HG02973 (cell line): ENCODE measurements at regions not wholly inside any gene's neighbourhood (a gene's known extent, or its start where the extent isn't known, plus 50 kb on each side); places are given as distances from the start of the nearest gene placed in this dataset.
"Not testable (repeated sequence)": the region's sequence is repeated elsewhere in the genome, so short reads cannot be mapped to it uniquely, and the experiment has no call there.

Experiments used
- ATAC-seq: cut with Tn5 transposase; IDR thresholded peaks from one replicate; pipeline ENCODE4 v1.9.1; 2021; ENCODE audit warnings: moderate library complexity; ENCODE audit not compliant: unreplicated experiment

DNA sequence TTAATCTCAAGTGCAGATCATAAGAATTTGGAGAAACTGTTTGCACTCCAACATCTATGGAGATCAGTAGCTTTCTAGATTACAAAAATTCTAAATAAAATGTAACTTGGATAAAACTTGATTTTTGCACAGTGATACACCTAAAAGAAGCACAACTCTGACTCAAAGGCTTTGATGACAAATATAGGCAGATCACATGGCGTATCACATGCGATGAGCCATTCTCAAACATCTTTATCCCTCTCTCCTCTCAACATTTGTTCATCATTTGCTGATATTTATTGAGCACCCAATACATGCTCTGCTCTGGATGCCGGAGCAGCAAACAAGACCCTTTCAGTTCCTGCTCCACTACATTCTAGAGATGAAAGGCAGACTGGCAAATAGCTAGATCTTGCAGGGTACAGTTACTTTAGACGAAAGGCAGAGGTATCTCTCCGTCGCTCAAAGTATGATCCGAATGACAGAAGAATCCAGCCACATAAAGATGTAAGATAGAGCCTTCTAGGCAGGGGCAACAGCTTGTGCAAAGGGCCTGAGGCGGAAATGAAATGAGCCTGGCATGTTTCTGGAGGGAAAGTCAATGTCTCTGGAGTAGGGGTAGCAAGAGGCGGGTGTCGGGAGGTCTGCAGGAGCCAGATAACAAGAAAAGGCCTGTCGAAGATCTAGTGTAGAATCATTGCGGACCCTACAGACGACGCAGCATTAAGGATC, 145.8 kb upstream of the ERRFI1 start:
- ATAC-seq: no peak

DNA sequence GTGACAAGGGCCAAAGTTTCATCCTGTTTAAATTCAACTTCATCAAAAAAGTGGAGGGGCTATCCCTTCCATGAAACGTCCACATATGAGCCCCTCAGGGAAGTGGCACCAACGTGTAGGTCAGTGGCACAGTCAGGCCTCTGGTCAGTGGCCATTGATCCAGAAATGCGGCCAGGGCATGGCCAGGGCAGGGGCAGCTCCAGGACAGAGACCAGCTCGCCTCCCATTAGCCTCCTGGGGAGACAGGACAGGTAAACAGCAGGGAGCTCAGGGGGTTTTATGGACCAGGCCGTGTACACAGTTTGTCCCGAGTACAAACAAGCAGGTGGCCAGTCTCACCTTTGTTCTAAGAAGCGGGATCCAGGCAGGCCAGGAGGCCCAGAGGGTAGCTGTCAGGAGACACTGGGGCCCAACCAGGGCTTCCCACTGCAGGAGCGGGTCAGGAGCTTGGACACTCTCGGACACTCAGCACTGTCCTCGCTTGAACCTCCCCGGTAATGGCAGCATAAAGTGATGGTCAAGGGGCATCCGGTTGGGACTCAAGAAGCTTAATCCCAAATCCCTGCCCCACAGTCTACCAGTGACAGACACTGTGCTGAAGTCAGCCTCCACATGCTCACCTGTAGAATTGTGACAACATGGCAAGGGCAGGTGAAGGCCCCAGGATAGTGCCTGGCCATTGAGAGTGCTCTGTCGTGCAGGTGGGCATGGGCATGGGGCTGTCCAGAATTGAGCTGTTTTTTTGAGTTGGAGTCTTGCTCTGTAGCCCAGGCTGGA, 144.1 kb upstream of the ERRFI1 start:
- no peak for ATAC-seq

DNA sequence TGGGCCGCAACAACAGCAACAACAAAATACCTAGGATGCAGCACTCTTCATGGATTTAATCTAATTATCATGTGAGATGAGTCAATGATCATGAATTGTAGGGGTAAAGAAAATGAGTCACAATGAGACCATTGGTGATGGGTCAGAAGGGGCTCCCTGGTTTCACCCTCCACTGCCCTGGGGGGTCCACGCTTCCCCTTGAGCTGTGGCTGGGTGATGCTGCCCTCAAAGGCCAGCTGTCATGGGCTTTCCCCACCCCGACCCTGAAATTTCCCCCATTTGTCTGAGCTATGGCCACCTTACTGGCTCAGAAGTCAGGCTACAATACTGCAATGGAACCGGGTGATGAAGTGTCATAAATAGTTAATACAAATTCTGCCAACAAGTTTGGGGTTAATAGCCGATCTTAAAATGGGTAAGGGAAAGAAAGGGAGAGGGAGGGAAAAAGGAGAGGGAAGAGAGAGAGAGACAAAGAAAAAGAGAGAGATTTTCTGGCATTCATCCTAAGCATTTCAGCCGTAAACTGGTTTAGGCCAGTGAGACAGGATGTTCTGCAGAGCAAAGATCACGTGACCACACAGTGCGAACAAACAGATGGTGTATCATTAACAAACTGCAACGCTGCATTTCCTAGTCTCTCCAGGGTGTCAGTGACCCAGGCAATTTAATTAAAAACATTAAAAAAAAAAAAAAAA, 143.4 kb upstream of the ERRFI1 start:
- no peak for ATAC-seq

DNA sequence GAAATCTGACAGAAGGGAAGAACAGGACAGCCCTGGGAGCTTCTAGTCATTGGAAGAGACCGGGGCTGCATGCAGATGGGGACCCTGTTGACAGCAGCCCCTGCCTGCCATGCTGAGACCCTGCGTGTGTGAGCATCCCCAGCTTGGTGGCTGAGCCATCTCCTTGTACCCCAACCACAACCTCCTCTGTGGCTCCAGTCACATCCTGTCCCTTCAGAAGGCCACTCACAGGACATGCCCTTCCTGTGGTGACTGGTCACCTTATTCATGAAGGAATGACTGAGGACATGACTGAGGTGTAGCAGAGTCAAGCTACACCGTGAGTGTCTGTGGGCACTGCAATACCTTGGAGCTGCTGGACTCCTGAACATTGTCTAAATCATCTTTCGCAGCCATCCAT, 141.8 kb upstream of the ERRFI1 start:
- no peak for ATAC-seq

DNA sequence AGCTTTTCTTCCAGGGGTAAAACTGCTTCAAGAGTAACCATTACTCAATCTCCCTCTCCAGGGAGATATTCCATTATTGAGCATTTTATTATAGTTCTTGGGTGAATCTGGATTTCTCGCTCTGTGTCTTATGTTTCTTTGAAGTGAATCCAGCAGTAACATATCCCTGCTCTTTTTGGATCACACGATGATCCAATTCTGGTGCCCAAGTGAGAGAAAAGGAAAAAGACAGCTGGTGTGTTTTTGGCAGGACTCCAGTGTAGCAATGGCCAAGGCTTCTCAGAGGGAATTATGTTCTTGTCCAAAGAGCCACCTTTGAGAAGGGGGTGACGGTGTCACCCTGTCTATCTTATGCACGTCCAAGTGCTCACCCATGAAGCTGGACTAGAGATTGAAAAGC, 140.3 kb upstream of the ERRFI1 start:
- no peak for ATAC-seq

DNA sequence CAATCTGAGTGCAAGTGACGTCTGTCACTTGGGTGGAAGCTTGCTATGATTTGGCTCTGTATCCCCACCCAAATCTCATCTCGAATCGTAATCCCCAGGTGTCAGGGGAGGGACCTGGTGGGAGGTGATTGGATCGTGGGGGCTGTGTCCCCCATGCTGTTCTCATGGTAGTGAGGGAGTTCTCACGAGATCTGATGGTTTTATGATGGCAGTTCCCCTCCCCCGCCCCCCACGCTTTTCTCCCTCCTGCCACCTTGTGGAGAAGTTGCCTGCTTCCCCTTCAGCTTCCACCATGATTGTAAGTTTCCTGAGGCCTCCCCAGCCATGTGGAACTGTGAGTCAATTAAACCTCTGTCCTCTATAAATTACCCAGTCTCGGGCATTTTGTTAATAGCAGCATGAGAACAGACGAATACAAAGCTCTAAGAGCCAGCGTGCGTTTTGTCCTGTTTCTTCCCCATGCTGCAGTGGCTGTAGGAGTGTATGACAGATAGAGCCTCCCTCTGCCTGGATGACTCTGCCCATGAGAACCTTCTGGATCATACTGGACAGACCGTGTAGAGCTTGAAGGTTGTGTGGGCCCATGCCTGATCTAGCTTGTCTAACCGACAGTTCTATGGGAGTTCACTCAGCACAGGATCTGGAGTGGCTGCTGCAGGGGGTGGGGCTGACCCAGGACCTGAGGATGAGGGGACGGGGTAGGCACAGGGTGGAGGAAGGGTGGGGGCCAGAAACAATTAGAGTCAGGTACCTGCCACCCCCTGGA, 139.7 kb upstream of the ERRFI1 start:
- no peak for ATAC-seq

DNA sequence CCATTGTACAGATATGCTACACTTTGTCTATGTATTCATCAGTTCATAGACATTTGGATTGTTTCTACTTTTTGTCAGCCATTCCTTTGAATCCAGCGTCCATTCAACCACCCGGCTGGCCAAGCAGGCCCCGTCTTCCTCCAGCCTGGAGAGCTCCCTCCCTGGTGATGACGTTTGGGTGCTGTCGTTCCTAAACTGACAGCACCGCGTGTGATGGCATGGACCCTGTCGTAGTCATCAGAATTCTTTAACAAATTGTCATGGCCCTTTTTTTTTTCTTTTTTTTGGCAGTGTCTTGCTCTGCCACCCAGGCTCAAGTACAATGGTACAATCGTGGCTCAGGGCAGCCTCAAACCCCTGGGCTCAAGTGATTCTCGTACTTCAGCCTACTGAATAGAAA, 138.6 kb upstream of the ERRFI1 start:
- no peak for ATAC-seq

DNA sequence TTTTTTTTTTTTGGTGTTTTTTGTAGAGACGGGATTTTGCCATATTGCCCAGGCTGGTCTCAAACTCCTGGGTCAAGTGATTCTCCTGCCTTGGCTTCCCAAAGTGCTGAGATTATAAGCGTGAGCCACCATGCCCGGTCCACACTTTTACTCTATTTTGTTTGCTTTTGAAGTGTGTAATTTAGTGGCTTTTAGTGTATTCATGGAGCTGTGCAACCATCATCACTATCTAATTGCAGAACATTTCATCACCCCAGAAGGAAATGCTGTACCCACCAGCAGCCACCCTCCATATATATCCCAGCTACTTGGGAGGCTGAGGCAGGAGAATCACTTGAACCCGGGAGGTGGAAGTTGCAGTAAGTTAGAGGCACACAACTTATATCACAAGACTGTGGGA, 136.9 kb upstream of the ERRFI1 start:
- no peak for ATAC-seq

DNA sequence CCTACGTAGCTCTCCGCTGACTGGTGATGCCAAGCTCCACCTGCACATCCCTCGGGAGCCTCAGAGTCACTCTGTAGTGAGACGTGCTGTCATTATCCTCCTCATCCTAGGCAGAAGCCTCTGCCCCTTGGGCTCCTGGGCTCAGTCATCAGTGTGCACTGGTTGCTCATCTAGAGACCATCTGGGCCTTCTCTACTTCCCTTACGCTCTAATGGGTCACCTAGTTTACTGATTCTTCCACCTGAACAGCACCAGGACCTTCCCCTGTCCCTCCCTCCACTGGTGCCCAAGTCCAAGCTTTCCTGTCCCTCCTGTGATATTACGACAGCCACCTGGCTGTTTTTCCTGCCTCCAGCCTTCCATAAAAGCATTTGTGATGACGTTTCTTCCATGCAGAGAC, 136.1 kb upstream of the ERRFI1 start:
- ATAC-seq: no peak

DNA sequence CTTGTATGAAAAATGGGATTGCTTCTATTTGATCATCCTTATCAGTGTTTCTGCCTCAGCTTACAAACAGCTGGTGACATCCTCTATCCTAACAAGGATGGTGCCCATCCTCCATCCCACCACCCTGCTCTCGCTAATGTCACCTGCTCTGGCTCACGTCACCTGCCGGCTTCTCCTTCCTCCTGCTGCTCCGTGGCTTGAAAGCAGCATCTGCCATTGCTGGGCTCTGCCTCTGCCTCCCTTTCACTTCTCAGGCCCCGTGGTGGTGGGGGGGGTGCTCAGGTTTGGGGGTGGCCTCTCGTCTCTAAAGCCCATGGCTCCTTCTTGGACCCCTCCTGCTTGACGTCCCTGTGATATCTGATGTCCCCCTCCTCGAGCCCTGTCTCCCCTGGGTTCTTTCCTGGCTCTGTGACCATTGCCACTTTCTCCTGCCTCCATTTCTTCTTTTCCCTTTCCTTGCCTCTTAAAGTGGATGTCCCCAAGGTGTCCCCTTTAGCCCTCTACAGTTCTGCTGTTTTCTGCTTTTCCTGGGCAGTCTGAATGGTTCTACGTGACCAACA, 135.5 kb upstream of the ERRFI1 start:
- no peak for ATAC-seq

DNA sequence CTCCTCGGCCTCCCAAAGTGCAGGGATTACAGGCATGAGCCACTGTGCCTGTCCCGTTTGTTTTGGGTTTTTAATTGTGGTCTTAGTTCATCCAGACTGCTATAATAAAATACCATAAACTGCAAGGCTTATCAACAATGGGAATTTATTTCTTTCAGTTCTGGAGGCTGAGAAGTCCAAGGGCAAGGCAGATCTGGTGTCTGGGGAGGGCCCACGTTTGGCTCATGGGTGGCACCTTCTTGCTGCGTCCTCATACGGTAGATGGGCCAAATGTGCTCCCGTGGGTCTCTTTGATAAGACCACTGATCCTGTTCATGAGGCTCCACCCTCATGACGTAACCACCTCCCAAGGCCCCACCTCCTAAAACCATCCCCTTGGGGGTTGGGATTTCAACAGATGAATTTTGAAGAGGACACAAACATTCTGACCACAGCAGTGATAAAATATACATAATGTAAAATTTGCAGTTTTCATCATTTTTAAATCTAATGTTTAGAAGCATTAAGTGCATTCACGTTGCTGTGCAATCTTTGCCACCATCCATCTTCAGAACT, 133.4 kb upstream of the ERRFI1 start:
- ATAC-seq: no peak

DNA sequence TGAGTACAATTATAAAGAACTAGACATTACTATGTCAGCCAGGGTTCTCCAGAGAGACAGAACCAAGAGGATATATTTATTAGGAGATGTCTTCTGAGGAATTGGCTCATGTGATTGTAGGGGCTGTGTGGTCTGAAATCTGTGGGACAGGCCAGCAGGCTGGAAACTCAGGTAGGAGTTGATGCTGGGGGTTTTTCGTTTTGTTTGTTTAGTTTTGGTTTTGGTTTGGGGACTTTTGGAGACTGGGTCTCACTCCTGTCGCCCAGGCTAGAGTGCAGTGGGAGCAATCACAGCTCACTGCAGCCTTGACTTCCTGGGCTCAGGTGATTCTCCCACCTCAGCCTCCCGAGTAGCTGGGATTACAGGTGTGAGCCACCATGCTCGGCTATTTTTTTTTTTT, 132.9 kb upstream of the ERRFI1 start:
- ATAC-seq: no peak

DNA sequence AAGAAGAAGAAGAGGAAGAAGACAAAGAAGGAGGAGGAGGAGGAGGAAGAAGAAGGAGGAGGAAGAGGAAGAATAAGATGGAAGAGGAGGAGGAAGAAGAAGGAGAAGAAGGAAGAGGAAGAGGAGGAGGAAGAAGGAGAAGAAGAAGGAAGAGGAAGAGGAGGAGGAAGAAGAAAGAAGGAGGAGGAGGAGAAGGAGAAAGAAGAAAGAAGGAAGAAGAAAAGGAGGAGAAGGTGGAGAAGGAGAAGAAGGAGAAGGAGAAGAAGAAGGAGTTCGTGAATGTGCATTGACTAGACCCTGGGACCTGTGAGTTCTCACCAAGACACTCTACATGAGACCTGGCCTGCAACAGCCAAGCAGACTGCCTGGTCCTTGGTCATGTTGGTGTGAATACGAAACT, 131.7 kb upstream of the ERRFI1 start:
- ATAC-seq: no peak

DNA sequence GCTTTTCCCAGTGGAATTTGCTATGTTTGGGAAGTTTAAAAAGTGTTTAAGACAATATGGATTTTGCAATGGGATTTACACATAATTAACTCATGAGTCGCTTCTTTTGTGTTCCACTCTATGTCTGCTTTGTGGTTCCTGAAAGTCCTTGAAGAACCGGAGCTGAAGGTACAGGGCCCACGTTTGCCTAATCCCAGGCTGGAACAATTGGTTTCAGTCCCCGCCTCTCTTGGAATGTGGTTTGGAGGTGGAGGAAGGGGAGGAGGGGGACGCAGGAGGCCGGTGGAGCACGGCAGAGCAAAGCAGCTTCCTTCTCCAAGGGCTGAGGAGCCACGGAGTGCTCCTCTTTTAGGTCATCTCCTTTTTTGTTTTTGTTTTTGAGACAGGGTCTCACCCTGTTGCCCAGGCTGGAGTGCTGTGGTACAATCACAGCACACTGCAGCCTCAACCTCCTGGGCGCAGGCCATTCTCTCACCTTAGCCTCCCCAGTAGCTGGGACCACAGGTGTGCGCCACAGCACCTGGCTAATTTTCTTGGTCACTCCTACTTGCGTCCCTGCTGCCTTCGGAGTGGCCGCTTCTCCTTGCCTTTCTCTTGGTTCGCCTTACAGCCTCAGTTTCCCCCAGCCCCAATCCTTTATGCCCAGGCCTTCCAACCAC, 129.5 kb upstream of the ERRFI1 start:
- ATAC-seq: no peak

DNA sequence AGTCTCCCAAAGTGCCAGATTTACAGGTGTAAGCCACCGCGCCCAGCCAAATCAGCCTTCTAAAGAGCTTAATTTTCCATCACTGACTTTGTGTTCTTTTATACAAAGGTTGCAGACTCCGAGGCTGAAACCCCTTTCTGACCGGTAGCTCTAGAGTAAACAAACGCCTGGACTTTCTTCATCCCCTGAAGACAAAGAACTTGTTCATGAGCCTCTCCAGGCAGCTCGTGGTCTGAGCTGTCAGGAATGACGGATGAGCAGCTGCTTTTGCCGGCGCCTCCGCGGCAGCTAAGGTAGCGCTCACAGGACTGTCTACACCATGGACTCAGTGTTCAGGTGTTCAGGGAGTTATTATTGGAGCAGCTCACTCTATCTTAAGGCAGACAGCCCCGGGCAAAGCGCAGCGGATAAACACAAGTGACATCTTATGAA, 128.5 kb upstream of the ERRFI1 start:
- no peak for ATAC-seq

DNA sequence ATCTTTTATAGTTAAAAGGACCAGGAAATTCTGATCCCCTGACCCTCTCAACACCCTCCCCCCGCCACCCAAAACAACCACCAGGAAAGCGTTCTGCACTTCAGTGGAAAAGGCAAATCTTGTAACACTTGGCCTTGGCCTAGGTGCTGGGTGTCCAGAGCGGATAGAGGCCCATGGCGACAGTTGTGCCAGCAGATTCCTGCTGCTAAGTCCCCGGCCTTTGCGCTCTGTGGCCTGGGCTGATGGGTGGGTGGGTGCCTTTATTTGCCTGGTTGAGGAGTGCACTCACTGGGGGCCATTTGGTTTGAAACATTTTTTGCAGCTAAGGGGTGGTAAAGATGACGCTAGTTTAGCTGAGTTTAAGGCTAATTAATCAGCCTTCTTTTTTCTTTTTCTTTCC, 127.9 kb upstream of the ERRFI1 start:
- no peak for ATAC-seq

DNA sequence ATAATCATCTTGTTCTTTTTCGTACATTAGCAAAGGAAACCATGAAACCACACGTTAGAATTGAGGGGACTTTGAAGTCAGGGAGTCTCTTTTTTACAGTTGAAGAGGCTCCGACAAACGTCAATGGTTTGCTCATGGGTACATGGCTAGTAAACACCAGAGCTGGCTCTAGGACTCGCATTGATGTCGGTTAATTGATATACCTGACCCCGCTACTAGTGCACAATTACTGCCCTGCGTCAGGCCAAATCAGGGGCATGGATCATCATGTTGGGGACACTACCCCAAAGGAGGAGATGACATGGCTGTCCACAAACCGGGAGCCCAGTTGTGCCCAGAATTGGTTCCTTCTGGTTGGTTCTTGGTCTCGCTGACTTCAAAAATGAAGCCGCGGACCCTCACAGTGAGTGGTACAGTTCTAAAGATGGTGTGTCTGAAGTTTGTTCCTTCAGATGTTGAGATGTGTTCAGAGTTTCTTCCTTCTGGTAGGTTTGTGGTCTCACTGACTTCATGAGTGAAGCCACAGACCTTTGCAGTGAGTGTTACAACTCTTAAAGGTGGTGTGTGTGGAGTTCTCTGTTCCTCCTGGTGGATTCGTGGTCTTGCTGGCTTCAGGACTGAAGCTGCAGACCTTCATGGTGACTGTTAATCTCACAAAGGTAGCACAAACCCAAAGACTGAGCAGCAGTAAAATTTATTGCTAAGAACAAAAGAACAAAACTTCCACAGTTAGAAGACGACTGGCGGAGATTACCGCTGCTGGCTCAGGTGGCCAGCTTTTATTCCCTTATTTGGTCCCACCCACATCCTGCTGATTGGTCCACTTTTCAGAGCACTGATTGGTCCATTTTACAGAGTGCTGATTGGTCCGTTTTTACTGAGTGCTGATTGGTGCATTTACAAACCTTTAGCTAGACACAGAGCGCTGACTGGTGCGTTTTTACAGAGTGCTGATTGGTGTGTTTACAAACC, 126.9 kb upstream of the ERRFI1 start:
- no peak for ATAC-seq

DNA sequence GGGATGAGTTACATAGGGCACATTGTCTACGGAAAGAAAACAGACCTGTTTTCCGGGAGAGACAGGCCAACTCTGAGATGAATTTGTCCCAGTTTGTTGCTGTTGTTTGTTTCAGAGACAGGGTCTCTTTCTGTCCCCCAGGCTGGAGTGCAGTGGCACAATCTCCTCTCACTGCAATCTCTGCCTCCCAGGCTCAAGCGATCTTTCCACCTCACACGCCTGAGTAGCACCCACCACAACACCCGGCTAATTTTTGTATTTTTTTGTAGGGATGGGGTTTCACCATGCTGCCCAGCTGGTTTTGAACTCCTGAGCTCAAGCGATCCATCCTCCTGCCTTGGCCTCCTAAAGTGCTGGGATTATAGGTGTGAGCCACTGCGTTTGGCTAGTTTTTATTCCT, 125.5 kb upstream of the ERRFI1 start:
- ATAC-seq: no peak

DNA sequence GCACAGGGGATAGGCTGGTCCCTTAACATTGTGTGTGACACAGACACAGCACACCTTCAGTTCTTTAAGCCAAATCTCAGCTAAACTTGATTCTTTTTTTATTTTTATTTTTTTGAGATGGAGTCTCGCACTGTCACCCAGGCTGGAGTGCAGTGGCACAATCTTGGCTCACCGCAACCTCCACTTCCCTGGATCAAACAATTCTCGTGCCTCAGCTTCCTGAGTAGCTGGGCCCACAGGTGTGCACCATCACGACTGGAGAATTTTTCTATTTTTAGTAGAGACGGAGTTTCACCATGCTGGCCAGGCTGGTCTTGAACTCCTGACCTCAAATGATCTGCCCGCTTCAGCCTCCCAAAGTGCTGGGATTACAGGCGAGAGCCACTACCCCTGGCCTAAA, 123.6 kb upstream of the ERRFI1 start:
- ATAC-seq: not testable (repeated sequence)
